ENCODE measurements at regions not wholly inside any gene's neighbourhood (a gene's known extent, or its start where the extent isn't known, plus 50 kb on each side); places are given as distances from the start of the nearest gene placed in this dataset.
A peak's percentile ranks its signal among the peaks of the same experiment; 100 is the strongest.
"Not testable (repeated sequence)": the region's sequence is repeated elsewhere in the genome, so short reads cannot be mapped to it uniquely, and the experiment has no call there.

GRCh38 chr9:87382900-87383299 is 114.8 kb upstream of the DAPK1 start:
- DNase-seq: no peak

- DNase-seq: no peak
Measured at GRCh38 chr9:87383344-87384150, 114.1 kb upstream of the DAPK1 start.

GRCh38 chr9:87386490-87387025 is 111.1 kb upstream of the DAPK1 start:
- peak; percentile 28 for DNase-seq

DNA sequence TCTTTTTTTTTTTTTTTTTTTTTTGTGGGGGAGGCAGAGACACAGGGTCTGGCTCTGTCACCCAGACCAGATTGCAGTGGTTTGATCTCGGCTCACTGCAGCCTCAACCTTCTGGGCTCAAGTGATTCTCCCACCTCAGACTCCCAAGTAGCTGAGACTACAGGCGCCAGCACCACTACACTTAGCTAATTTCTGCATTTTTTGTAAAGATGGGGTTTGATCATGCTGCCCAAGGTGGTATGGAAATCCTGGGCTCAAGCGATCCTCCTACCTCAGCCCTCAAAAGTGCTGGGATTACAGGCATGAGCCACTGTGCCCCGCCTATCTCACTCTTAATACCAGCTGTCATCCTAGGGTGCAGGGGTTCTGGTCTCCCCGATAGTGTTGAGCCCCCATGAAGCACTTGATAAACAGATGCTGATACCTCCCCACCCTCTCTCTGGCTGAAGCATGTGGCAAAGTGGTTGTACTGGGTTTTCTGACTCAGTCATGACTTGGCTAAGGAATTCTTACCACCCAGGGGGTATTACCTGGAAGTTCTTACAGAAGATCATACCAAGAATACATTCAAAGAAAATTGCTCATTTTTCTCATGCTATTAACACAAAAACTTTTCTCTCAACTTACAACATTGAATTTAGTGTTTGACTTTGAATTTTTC is 110.2 kb upstream of the DAPK1 start:
- no peak for DNase-seq

DNA sequence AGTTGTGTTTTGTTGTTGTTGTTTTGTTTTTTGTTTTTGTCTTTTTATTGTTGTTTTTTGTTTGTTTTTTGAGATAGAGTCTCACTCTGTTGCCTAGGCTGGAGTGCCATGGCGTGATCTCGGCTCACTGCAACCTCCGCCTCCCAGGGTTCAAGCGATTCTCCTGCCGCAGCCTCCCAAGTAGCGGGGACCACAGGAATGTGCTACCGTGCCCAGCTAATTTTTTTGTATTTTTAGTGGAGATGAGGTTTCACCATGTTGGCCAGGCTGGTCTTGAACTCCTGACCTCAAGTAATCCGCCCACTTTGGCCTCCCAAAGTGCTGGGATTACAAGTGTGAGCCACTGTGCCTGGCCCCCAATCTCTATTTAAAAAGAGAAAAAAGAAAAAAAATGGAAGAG is 109.0 kb upstream of the DAPK1 start:
- DNase-seq: not testable (repeated sequence)

DNA sequence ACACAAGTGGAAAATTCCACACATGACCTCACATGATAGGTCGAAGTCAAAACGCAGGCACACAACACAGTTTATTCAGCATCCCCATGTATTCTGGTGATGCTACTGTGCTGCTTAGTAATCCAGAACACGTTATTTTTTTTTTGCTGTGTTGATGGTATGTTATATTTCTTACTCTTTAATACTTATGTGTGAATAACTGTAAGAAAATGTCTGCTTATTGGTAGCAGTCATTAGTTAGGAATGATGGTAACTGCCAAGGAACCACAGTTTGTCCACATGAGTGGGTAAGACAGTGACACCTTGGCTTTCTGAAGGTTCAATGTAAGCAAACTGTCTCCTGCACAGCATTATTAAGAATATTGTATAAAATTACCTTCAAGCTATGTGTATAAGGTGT is 107.7 kb upstream of the DAPK1 start:
- no peak for DNase-seq

DNA sequence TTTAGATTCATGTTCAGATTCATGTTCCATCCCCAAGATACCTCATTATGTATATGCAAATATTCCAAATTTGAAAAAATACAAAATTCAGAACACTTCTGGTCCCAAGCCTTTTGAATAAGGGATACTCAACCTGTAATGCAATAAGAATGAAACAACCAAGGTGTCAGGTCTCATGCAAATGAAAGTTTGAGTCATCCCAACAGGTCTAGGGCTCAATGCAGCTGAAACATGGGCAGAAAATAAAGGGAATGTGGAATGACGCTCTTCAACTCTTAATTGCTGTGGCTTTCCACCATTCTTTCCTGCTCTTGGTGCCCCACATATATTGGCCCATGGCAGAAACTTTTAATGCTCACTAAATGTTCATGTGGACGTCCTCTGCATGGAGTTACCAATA is 107.3 kb upstream of the DAPK1 start:
- DNase-seq: no peak

GRCh38 chr9:87392086-87392485 is 105.6 kb upstream of the DAPK1 start:
- DNase-seq: no peak

DNA sequence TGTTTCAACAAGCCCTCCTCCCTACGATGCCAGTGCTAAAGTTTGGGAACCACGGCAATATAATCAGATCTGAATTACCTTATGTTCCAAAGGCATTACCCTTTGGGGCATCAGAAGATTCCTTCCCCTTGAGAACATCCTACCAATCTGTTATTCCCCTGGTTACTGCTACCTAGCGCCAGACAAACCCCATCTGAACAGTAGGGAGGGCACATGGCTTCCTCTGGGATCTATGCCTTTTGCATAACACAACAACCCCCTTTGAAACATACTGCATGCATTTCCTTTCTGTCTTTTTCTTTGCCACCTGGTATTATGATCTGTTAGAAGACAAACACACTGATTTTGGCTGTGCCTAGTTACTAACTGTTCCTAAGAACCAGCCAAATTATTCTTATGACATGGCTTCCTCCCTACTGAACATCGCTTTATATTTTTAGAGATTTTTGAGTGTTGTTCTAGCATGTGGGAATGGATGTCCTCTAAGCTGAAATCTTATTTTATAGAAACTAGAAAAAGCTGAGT is 103.9 kb upstream of the DAPK1 start:
- no peak for DNase-seq

DNA sequence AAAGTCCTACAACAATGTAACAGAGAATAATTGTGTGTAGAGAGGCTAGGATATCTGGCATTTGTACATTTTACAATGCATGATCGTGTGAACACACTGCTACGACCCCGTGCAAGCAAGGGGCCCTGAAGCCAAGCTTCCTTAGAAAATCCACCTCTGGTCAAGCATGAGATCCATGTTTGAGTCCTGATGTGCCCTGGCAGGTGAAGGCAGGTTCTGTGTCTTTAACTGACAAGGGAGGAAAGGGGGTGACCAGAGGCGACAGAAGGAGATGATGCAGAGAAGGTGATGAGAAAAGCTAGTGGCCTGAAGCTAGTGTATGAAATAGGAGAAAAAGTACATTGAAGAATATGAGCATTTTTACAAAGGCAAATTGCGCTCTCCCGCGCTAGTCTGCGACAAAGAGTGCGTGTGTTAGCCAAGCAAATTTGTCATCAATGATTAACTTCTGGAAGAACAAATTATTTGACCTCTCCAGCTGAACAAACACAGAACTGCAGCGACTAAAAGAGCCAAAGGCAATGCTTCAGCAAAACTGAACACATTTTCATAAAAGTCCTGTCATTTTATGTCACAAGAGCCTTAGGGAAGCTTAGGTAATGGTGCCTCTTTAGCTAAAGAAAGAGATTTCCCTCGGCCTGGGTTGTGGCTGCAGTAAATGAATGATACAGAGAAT is 101.7 kb upstream of the DAPK1 start:
- peak; percentile 63 for DNase-seq

DNA sequence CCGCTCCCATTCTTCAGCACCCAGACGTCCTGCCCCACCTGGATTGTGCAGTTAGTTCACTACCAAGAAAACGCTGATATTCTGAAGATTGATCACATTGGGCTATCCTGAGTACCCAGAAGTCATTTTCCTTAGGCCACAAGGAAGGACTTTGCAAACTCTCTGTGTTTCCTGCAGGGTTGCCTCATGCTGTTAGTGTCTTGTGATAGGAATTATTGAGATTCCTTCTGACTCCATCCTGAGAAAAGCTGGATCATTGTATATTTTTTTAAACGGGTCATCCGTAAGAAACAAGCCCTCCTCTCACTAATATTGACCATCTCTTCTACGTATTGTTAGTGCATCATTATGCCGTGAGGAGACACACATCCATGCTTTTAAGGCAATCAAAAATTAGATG is 96.0 kb upstream of the DAPK1 start:
- no peak for DNase-seq

DNA sequence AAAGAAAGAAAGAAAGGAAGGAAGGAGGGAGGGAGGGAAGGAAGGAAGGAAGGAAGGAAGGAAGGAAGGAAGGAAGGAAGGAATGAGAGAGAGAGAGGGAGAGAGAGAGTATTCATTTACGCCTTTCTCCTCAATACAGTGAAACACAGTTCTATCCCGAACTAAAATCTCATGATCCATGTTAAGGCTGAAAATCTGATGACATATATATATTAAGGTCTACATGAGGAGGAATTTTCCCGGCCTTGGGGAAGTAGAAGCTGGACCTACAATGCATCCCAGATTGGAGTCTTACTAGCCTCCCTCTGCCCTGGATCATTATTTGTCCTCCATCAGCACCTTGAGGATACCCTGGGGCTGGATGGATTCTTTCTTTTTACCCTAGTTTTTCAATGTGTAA is 95.1 kb upstream of the DAPK1 start:
- no peak for DNase-seq

GRCh38 chr9:87405677-87406542 is 91.8 kb upstream of the DAPK1 start:
- DNase-seq: no peak

DNA sequence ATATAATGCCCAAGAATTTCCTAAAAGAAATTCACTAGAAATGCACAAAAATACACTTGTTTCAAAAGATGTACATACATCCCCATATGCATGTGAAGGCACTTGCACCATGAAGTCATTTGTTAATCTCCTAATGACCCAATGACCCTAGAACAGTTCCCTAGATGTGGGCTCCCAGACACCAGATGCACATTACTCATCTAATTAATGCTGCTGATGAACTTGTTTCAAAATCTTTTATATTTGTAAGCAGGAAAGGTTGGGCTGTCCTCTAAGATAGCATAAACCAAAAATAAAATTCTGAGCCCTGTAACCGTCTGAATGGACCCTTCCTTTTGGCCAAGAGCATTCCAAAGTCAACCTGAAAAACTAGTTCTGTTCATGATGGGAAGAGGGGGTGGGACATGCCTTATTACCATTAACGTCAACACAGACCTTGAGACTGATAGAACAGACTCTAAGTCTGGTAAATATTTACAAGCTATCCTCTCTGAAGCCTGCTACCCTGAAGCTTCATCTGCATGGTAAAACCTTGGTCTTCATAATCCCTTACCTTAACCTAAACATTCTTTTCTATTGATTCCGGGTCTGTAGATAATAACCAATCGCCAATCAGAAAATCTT is 91.0 kb upstream of the DAPK1 start:
- DNase-seq: no peak

- DNase-seq: not testable (repeated sequence)
Measured at GRCh38 chr9:87410047-87411005, 87.3 kb upstream of the DAPK1 start.

DNA sequence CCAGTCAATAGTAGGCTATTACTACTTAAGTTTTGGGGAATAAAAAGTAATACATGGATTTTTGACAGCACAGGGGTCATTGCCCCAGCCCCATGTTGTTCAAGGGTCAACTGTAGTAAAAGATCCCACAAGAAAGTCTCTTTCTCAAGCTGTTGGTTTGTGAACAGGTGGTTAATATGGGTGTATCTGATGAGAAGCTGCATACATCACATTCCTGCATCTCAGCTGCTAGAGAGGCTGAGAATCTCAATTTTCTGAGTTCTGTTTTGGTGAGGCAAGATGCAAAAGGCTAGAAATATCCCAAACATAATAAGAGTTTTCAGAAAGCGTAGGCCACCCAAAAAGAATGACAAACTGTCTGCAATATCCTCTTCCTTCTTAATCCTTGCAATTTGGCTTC is 76.8 kb upstream of the DAPK1 start:
- no peak for DNase-seq

DNA sequence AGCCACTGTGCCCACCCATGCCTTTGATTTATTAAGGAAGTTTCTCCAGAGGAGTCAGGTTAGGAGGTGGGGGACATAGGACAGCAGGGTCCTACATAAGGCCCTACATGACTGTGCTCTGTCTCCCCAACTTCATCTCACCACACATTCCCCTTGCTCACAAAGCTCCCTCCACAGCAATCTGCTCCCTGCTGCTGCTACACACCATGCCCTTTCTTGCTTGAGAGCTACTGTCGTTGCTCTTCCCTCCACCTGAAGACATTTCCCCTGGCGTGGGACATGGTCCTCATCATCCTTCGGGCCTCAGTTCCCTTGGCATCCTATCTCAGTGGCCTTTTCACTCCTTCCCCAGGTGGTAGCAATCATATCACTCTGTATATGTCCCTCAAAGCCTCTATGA is 75.9 kb upstream of the DAPK1 start:
- DNase-seq: no peak

DNA sequence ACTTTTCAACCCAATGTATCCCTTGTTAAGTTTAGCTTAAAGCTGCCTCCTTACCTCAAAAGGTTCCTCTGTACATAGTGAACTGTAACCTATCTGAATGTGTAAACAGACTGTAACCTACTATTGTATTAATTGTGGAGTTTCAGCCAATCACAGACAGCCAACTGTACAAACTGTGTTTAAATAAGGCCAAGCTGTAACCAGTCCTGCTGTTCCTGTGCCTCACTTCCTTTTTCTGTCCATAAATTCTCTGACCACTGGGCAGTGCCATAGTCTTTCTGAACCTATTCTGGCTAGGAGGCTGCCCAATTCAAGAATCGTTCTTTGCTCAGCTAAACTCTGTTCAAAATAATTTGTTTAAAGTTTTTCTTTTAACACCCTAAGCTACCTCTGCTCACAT is 74.7 kb upstream of the DAPK1 start:
- no peak for DNase-seq

DNA sequence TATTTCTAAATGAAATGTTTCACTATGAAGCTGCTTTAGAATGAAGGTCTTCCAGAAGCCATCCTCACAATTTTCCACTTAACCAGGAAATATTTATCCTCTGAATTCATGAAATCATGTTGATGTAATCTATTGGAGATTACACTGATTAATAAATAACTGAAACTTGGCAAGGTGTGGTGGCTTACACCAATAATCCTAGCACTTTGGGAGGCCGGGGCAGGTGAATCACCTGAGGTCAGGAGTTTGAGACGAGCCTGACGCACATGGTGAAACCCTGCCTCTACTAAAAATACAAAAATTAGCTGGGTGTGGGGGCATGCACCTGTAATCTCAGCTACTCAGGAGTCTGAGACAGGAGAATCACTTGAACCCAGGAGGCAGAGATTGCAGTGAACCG is 73.8 kb upstream of the DAPK1 start:
- not testable (repeated sequence) for DNase-seq

GRCh38 chr9:87425202-87425601 is 72.5 kb upstream of the DAPK1 start:
- no peak for DNase-seq

Measured in NCI-H774 (cell line).